ENCODE measurements at regions not wholly inside any gene's neighbourhood (a gene's known extent, or its start where the extent isn't known, plus 50 kb on each side); places are given as distances from the start of the nearest gene placed in this dataset.

- no peak for TF ChIP-seq POLR2A (IDR thresholded peaks at IDR 0.05)
- TF ChIP-seq, protein P1, sequence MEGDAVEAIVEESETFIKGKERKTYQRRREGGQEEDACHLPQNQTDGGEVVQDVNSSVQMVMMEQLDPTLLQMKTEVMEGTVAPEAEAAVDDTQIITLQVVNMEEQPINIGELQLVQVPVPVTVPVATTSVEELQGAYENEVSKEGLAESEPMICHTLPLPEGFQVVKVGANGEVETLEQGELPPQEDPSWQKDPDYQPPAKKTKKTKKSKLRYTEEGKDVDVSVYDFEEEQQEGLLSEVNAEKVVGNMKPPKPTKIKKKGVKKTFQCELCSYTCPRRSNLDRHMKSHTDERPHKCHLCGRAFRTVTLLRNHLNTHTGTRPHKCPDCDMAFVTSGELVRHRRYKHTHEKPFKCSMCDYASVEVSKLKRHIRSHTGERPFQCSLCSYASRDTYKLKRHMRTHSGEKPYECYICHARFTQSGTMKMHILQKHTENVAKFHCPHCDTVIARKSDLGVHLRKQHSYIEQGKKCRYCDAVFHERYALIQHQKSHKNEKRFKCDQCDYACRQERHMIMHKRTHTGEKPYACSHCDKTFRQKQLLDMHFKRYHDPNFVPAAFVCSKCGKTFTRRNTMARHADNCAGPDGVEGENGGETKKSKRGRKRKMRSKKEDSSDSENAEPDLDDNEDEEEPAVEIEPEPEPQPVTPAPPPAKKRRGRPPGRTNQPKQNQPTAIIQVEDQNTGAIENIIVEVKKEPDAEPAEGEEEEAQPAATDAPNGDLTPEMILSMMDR (IDR thresholded peaks at IDR 0.05), result no peak
Observed at GRCh38 chr1:243917863-243918565, 68.0 kb upstream of the AKT3 start.
